Esophagus muscularis mucosa (tissue), 3 donors: ENCODE measurements at regions not wholly inside any gene's neighbourhood (a gene's known extent, or its start where the extent isn't known, plus 50 kb on each side); places are given as distances from the start of the nearest gene placed in this dataset.

Experiments
- POLR2A ChIP-seq: fragments of 450-650 bp; IDR thresholded peaks from one replicate; pipeline ENCODE4 v1.6.1; 2017; ENCODE audit warnings: antibody characterized with exemption, moderate library complexity, mild to moderate bottlenecking, low read depth
- TF ChIP-seq, protein P1 (sequence below), 3 experiments: fragments of 200-600 bp in 2 of 3; fragments of 450-650 bp in 1 of 3; sonication (generic) in 2 of 3; IDR thresholded peaks; one replicate each; pipeline ENCODE4 v1.5.1; 2017 to 2019; ENCODE audit warnings: antibody characterized with exemption in 3 of 3, mild to moderate bottlenecking in 2 of 3, moderate library complexity in 1 of 3

GRCh38 chr7:106512217-106512616 is 148.7 kb downstream of the CCDC71L start:
- TF ChIP-seq, protein P1, sequence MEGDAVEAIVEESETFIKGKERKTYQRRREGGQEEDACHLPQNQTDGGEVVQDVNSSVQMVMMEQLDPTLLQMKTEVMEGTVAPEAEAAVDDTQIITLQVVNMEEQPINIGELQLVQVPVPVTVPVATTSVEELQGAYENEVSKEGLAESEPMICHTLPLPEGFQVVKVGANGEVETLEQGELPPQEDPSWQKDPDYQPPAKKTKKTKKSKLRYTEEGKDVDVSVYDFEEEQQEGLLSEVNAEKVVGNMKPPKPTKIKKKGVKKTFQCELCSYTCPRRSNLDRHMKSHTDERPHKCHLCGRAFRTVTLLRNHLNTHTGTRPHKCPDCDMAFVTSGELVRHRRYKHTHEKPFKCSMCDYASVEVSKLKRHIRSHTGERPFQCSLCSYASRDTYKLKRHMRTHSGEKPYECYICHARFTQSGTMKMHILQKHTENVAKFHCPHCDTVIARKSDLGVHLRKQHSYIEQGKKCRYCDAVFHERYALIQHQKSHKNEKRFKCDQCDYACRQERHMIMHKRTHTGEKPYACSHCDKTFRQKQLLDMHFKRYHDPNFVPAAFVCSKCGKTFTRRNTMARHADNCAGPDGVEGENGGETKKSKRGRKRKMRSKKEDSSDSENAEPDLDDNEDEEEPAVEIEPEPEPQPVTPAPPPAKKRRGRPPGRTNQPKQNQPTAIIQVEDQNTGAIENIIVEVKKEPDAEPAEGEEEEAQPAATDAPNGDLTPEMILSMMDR (IDR thresholded peaks at IDR 0.05): no peak
- TF ChIP-seq POLR2A: no peak
